Nephron (organoid): ENCODE measurements at regions not wholly inside any gene's neighbourhood (a gene's known extent, or its start where the extent isn't known, plus 50 kb on each side); places are given as distances from the start of the nearest gene placed in this dataset.
"Not testable (repeated sequence)": the region's sequence is repeated elsewhere in the genome, so short reads cannot be mapped to it uniquely, and the experiment has no call there.

Experiments
- H3K27ac Mint-ChIP-seq, 3 experiments: 2 replicates each; pipeline ENCODE4 v1.8.0; 2020; ENCODE audit warnings: mixed read lengths in 3 of 3, mild to moderate bottlenecking in 2 of 3, moderate library complexity in 1 of 3
- H3K27me3 Mint-ChIP-seq: 2 replicates; pipeline ENCODE4 v1.8.0; 2021; ENCODE audit warnings: low read depth, mild to moderate bottlenecking, moderate library complexity, mixed read lengths
- H3K36me3 Mint-ChIP-seq: 2 replicates; pipeline ENCODE4 v1.8.0; 2020; ENCODE audit warnings: low read depth, mixed read lengths
- H3K4me1 Mint-ChIP-seq: 2 replicates; pipeline ENCODE4 v1.8.0; 2020; ENCODE audit warnings: mixed read lengths
- H3K4me3 Mint-ChIP-seq, 3 experiments: 2 replicates each; pipeline ENCODE4 v1.8.0; 2020; ENCODE audit warnings: mild to moderate bottlenecking in 3 of 3, mixed read lengths in 3 of 3, moderate library complexity in 2 of 3
- H3K9me3 Mint-ChIP-seq: 2 replicates; pipeline ENCODE4 v1.8.0; 2020; ENCODE audit warnings: mixed read lengths
- TF ChIP-seq, protein P1 (sequence below), 3 experiments: fragments of 200-600 bp; sonication (generic); IDR thresholded peaks; one replicate each; pipeline ENCODE4 v1.5.0; 2021; ENCODE audit warnings: antibody characterized with exemption in 3 of 3; ENCODE audit not compliant: unreplicated experiment in 3 of 3

DNA sequence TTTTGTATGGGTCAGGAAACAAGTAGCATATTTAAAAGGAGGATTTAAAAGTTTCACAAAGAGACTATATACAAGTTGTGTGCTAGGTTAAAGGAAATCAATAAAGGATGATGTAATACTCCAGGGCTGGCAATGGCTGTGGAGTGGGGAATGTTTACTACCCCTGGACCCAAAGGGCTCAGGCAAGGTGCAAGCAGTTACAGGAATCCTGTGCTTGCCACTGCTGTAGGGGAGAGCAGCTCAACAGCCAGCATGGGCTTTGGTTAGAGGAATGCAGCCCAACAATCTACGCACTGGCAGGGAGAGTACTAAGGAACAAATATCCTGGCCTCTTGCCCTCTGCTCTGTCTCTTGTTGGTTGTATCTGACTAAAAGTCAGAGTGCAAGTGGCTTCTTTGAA is 1642.2 kb downstream of the KHDRBS2 start:
- Mint-ChIP-seq H3K27ac (no peak overlapping the region), H3K27me3 (no peaks in the 10 kb centered on the region), H3K4me1 (no peaks in the 10 kb centered on the region), H3K36me3 (no peaks in the 10 kb centered on the region), H3K9me3 (no peaks in the 10 kb centered on the region), H3K4me3 (no peak overlapping the region)
- TF ChIP-seq, protein P1, sequence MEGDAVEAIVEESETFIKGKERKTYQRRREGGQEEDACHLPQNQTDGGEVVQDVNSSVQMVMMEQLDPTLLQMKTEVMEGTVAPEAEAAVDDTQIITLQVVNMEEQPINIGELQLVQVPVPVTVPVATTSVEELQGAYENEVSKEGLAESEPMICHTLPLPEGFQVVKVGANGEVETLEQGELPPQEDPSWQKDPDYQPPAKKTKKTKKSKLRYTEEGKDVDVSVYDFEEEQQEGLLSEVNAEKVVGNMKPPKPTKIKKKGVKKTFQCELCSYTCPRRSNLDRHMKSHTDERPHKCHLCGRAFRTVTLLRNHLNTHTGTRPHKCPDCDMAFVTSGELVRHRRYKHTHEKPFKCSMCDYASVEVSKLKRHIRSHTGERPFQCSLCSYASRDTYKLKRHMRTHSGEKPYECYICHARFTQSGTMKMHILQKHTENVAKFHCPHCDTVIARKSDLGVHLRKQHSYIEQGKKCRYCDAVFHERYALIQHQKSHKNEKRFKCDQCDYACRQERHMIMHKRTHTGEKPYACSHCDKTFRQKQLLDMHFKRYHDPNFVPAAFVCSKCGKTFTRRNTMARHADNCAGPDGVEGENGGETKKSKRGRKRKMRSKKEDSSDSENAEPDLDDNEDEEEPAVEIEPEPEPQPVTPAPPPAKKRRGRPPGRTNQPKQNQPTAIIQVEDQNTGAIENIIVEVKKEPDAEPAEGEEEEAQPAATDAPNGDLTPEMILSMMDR (IDR thresholded peaks at IDR 0.05; ENCODE audit: unreplicated experiment in 3 of 3) = no peak

DNA sequence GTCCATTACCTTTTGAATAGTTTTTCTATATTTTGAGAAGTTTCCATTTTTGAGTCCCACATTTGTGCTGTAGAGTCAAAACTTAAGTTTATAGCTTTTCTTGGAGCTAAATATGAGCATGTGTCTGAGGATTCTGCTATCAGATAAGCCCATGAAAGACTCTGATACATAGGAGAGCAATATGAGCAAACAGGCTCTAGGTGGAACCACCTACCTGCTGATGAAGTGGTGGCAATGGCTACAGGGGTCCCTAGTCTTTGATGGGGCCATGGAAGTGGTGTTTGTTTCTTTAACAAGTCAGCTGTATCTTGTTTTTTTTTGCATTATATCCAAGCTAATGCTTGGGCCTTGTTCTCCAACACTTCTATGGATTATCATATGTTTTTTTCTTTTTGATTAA is 1646.8 kb downstream of the KHDRBS2 start:
- not testable (repeated sequence) for H3K27ac Mint-ChIP-seq, H3K27me3 Mint-ChIP-seq, H3K9me3 Mint-ChIP-seq, H3K36me3 Mint-ChIP-seq, H3K4me3 Mint-ChIP-seq, H3K4me1 Mint-ChIP-seq
